ENCODE measurements at regions not wholly inside any gene's neighbourhood (a gene's known extent, or its start where the extent isn't known, plus 50 kb on each side); places are given as distances from the start of the nearest gene placed in this dataset.

GRCh38 chr21:14313300-14313699 is 69.6 kb downstream of the HSPA13 start:
- TF ChIP-seq POLR2A (IDR thresholded peaks at IDR 0.05; ENCODE audit: low read depth, low read length) (no peak), EZH2 (IDR thresholded peaks at IDR 0.05; ENCODE audit: borderline replicate concordance, low read depth, low read length, severe bottlenecking) (no peak), CTCF (IDR thresholded peaks at IDR 0.05; ENCODE audit: extremely low read depth in 1 of 2, insufficient read depth in 1 of 2, low read depth in 1 of 2, low read length in 2 of 2) (no peak), POLR2AphosphoS5 (IDR thresholded peaks at IDR 0.05; ENCODE audit: insufficient read depth, low read depth, low read length) (no peak), GATA2 (IDR thresholded peaks at IDR 0.05; ENCODE audit: insufficient read depth, insufficient read length, low read depth, low read length) (no peak), MAX (IDR thresholded peaks at IDR 0.05; ENCODE audit: insufficient read depth, insufficient read length) (no peak)
